ENCODE measurements at regions not wholly inside any gene's neighbourhood (a gene's known extent, or its start where the extent isn't known, plus 50 kb on each side); places are given as distances from the start of the nearest gene placed in this dataset.
A peak's percentile ranks its signal among the peaks of the same experiment; 100 is the strongest.

DNA sequence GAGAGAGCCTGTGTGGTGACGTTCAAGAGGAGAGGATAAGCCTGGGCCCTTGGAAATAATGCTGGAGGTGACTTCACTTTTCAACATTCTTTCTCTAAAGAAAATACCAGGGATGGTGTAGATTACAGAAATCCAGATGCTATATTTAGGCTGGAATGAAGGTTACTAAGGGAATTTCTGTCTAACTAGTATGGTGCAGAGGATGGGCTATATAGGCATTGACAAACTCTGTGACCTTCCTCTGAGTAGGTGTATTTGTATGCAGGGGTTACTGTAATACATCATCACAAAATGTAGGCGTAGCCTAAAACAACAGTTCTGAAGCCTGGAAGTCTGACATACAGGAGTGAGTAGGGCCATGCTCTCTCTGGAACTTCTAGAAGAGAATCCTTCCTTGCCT, 155.3 kb upstream of the INHBA start:
- TF ChIP-seq POLR2AphosphoS5 (IDR thresholded peaks at IDR 0.05; ENCODE audit: low read depth, low read length) (no peak), TAF1 (IDR thresholded peaks at IDR 0.05; ENCODE audit: borderline replicate concordance, low read depth, low read length) (no peak), POLR2A (IDR thresholded peaks at IDR 0.05; ENCODE audit: low read depth, low read length) (no peak)
- FAIRE-seq: no peak

GRCh38 chr7:41855798-41856197, 152.9 kb upstream of the INHBA start:
- no peak for TF ChIP-seq TAF1 (IDR thresholded peaks at IDR 0.05; ENCODE audit: borderline replicate concordance, low read depth, low read length)
- no peak for TF ChIP-seq POLR2AphosphoS5 (IDR thresholded peaks at IDR 0.05; ENCODE audit: low read depth, low read length)
- TF ChIP-seq POLR2A (IDR thresholded peaks at IDR 0.05; ENCODE audit: low read depth, low read length): no peak
- DNase-seq (ENCODE audit: insufficient read length) (no peak), FAIRE-seq (no peak)

More for the DNA sequence above, 155.3 kb upstream of the INHBA start:
- no peak for DNase-seq (ENCODE audit: insufficient read length)

DNA sequence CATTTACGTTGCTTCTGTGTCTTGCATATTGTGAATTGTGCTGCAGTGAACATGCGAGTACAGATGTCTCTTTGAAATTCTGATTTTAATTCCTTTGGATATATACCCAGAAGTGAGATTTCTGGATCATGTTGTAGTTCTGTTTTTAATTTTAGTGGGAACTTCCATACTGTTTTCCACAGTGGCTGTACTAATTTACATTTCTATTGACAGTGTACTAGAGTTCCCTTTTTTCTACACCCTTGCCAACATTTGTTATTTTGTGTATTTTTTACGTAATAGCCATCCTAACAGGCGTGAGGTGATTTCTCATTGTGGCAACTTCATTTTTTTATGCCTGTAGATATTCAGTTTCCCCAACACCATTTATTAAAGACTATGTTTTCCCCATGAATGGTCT, 144.7 kb upstream of the INHBA start:
- DNase-seq (ENCODE audit: insufficient read length): no peak
- FAIRE-seq: no peak
- TF ChIP-seq POLR2AphosphoS5 (IDR thresholded peaks at IDR 0.05; ENCODE audit: low read depth, low read length) (no peak), TAF1 (IDR thresholded peaks at IDR 0.05; ENCODE audit: borderline replicate concordance, low read depth, low read length) (no peak), POLR2A (IDR thresholded peaks at IDR 0.05; ENCODE audit: low read depth, low read length) (no peak)

DNA sequence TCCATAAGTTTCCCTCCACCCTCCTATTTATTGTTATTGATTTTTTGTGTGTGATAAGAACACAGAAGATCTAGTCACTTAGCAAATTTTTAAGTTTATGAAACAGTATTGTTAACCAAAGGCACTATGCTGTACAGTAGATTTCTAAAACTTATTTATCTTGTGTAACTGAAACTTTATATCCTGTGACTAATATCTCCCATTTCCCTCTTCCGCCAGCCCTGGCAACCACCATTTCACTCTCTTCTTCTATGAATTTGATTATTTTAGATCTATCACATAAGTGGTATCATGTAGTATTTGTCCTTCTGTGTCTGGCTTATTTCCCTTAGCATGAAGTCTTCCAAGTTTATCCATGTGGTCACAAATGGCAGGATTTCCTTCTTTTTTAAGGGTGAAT, 144.3 kb upstream of the INHBA start:
- TF ChIP-seq POLR2A (IDR thresholded peaks at IDR 0.05; ENCODE audit: low read depth, low read length) (no peak), POLR2AphosphoS5 (IDR thresholded peaks at IDR 0.05; ENCODE audit: low read depth, low read length) (no peak), TAF1 (IDR thresholded peaks at IDR 0.05; ENCODE audit: borderline replicate concordance, low read depth, low read length) (no peak)
- FAIRE-seq (no peak), DNase-seq (ENCODE audit: insufficient read length) (no peak)

DNA sequence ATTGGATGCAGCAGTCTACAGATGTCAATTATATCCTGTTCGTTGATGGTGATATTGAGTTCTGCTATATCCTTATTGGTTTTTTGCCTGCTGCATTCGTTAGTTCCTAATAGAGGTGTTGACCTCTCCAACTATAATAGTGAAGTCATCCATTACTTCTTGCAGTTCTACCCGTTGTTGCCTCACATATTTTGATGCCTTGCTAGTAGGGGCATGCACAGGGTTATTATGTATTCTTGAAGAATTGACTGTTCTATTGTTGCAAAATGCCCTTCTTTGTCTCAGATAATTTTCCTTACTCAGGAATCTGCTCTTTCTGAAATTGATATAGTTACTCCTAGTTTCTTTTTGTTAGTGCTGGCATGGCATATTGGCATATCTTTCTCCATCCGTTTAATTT, 140.1 kb upstream of the INHBA start:
- no peak for FAIRE-seq

DNA sequence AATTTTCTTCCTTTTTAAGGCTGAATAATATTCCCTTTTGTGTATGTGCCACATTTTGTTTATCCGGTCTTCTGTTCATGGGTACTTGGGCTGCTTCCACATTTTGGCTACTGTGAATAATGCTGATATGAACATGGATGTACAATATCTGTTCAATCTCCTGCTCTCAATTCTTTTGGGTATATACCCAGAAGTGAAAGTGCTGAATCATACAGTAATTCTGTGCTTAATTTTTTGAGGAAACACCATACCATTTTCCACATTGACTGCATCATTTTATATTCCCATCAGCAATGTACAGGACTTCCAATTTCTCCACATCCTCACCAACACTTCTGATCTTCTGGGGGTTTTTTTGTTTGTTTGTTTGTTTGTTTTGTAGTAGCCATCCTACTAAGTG, 135.0 kb upstream of the INHBA start:
- no peak for TF ChIP-seq POLR2AphosphoS5 (IDR thresholded peaks at IDR 0.05; ENCODE audit: low read depth, low read length)
- TF ChIP-seq TAF1 (IDR thresholded peaks at IDR 0.05; ENCODE audit: borderline replicate concordance, low read depth, low read length): no peak
- TF ChIP-seq POLR2A (IDR thresholded peaks at IDR 0.05; ENCODE audit: low read depth, low read length): no peak
- FAIRE-seq (no peak), DNase-seq (ENCODE audit: insufficient read length) (no peak)

More for the DNA sequence above, 140.1 kb upstream of the INHBA start:
- no peak for TF ChIP-seq POLR2AphosphoS5 (IDR thresholded peaks at IDR 0.05; ENCODE audit: low read depth, low read length)
- DNase-seq (ENCODE audit: insufficient read length): no peak

GRCh38 chr7:41835976-41836530, 133.2 kb upstream of the INHBA start:
- no peak for FAIRE-seq
- DNase-seq (ENCODE audit: insufficient read length): no peak
- TF ChIP-seq POLR2AphosphoS5 (IDR thresholded peaks at IDR 0.05; ENCODE audit: low read depth, low read length): no peak
- no peak for TF ChIP-seq POLR2A (IDR thresholded peaks at IDR 0.05; ENCODE audit: low read depth, low read length)
- no peak for TF ChIP-seq TAF1 (IDR thresholded peaks at IDR 0.05; ENCODE audit: borderline replicate concordance, low read depth, low read length)

- TF ChIP-seq POLR2A (IDR thresholded peaks at IDR 0.05; ENCODE audit: low read depth, low read length) (no peak), POLR2AphosphoS5 (IDR thresholded peaks at IDR 0.05; ENCODE audit: low read depth, low read length) (no peak), TAF1 (IDR thresholded peaks at IDR 0.05; ENCODE audit: borderline replicate concordance, low read depth, low read length) (no peak)
- DNase-seq (ENCODE audit: insufficient read length) (no peak), FAIRE-seq (no peak)
Measured at GRCh38 chr7:41834805-41835694, 132.2 kb upstream of the INHBA start.

GRCh38 chr7:41832941-41833340, 130.1 kb upstream of the INHBA start:
- DNase-seq (ENCODE audit: insufficient read length) (no peak), FAIRE-seq (peak; percentile 50)
- TF ChIP-seq TAF1 (IDR thresholded peaks at IDR 0.05; ENCODE audit: borderline replicate concordance, low read depth, low read length) (no peak), POLR2A (IDR thresholded peaks at IDR 0.05; ENCODE audit: low read depth, low read length) (no peak), POLR2AphosphoS5 (IDR thresholded peaks at IDR 0.05; ENCODE audit: low read depth, low read length) (no peak)

GRCh38 chr7:41830271-41830670, 127.4 kb upstream of the INHBA start:
- no peak for TF ChIP-seq POLR2AphosphoS5 (IDR thresholded peaks at IDR 0.05; ENCODE audit: low read depth, low read length)
- TF ChIP-seq POLR2A (IDR thresholded peaks at IDR 0.05; ENCODE audit: low read depth, low read length): no peak
- no peak for TF ChIP-seq TAF1 (IDR thresholded peaks at IDR 0.05; ENCODE audit: borderline replicate concordance, low read depth, low read length)
- no peak for FAIRE-seq
- DNase-seq (ENCODE audit: insufficient read length): no peak

GRCh38 chr7:41828911-41829310, 126.0 kb upstream of the INHBA start:
- FAIRE-seq: no peak
- TF ChIP-seq TAF1 (IDR thresholded peaks at IDR 0.05; ENCODE audit: borderline replicate concordance, low read depth, low read length): no peak
- TF ChIP-seq POLR2A (IDR thresholded peaks at IDR 0.05; ENCODE audit: low read depth, low read length): no peak
- TF ChIP-seq POLR2AphosphoS5 (IDR thresholded peaks at IDR 0.05; ENCODE audit: low read depth, low read length): no peak
- no peak for DNase-seq (ENCODE audit: insufficient read length)

- FAIRE-seq: no peak
- no peak for DNase-seq (ENCODE audit: insufficient read length)
- TF ChIP-seq TAF1 (IDR thresholded peaks at IDR 0.05; ENCODE audit: borderline replicate concordance, low read depth, low read length) (no peak), POLR2AphosphoS5 (IDR thresholded peaks at IDR 0.05; ENCODE audit: low read depth, low read length) (no peak), POLR2A (IDR thresholded peaks at IDR 0.05; ENCODE audit: low read depth, low read length) (no peak)
Measured at GRCh38 chr7:41826641-41827040, 123.8 kb upstream of the INHBA start.
